ENCODE measurements at regions not wholly inside any gene's neighbourhood (a gene's known extent, or its start where the extent isn't known, plus 50 kb on each side); places are given as distances from the start of the nearest gene placed in this dataset.
"Not testable (repeated sequence)": the region's sequence is repeated elsewhere in the genome, so short reads cannot be mapped to it uniquely, and the experiment has no call there.

- no peak for DNase-seq
Measured at GRCh38 chr12:124191966-124192365, 102.9 kb upstream of the RFLNA start.

DNA sequence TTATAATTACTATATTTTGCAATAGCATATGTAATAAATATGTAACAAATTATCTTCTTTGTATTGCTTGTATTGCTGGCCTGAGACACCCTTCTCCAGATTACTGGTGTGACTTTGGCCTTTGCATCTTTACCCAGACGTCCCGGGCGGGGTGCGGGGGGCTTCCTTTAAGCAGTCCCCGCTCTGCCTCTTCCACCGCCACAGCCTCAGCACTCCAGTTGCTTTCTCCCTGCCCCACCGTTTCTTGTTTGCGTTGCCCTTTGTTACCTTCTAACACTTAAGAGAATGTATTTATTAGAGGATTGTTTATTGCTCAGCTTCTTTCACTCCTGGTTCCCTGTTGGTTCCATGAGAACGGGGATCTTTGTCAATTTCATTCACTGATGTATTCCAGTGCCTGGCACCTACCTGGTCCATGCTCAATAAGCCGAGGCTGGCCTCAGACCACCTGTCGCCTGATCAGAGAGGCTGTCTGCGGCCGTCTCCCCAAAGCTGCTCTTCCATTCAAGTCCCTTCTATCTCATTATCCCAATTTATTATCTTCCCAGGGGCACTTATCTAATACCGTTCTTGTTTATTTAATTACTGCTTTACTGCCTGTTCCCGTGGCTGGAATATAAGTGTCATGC is 100.5 kb upstream of the RFLNA start:
- DNase-seq: no peak

- no peak for DNase-seq
Measured at GRCh38 chr12:124194893-124195566, 99.9 kb upstream of the RFLNA start.

GRCh38 chr12:124195567-124195942 is 99.3 kb upstream of the RFLNA start:
- DNase-seq: no peak

- DNase-seq: no peak
Measured at GRCh38 chr12:124196236-124196635, 98.7 kb upstream of the RFLNA start.

- DNase-seq: no peak
Measured at GRCh38 chr12:124201248-124201647, 93.6 kb upstream of the RFLNA start.

DNA sequence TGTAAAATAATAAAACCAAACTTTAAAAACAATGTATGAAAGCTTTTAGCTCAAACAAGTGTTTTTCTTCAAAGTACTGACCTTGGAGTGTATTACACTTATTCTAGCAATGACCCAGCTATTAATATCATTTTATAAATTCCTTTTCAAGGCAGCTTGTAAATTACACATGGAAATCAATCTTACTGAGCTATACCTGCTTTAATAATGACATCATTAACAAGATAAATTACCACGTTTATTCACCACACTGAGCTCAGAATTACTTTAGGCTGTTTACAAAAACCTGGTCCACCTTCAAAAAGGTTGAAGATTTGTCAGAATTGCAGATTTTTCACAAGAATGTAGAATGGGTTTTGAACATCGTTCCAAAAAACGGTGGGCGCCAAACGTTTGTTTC is 91.7 kb upstream of the RFLNA start:
- no peak for DNase-seq

DNA sequence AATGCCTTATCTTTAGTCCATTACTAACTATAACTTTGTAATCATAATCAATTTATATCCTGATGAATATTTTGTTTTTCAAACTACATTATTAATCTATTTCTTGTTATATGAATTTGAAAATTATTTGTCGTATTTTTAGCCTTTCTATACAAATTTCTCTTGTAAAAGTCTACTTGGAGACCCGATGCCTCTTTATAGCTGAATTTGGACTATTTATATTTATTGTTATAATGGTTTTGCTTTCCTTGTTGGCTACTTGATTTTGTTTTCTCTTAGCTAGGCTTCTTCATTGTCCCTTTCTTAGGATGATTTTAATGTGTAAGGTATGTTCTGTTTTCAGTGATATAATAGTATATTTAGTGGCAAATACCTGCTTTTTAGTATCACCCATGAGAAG is 89.5 kb upstream of the RFLNA start:
- DNase-seq: no peak

DNA sequence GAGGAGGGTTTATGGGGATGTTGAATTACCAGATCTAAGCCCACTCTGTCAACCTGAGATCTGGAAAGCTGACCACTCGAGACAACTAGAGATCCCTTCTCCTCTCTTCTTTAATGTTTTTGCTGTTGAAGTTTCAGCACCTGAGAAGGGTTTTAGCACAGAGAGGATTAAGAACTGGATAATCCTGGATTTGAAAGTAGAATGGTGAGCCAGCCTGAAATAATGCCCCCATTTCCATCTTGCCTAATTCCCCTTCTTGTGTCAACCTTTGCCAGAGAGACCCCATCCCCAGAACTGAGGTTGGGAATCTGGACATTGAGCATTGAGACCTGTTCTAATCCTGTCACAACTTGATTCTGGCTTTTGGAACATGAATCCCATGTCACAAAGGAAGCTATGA is 87.8 kb upstream of the RFLNA start:
- DNase-seq: no peak

DNA sequence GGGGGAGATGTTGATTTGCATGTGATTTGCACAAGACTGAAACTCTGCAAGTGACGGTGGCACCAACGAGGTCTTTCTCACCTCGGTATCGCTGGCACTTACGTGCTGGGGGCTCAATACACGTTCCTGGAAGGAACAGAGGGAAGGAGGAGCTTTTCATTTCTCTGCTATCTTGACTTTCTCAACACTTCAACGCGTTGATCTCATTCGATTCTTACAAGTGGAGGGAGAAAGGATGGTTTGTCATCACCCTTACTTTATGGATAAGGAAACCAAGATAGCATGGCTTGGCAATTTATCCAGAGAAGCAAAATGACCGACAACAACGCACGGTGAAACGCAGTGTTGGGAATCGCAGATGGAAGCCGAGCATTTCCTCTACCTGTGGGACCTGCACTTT is 87.3 kb upstream of the RFLNA start:
- no peak for DNase-seq

DNA sequence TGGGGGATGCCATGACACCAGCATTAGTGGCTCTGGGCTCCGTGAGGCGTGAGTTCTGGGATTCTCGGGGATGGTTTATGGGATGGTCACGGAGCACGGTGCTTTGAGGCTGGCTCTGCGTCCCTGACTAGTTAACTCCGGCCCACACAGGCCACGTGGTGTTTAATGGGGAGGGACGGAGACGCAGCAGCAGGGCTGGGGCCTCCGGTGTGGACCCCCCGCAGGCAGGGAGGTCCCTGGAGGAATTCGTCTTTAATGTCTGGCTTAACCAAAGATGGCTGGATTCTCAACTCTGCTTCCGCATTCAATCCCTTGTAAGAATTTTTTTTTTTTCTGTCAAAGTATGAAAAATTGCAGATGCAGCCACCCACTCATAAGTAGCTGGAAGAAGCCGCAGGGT is 86.4 kb upstream of the RFLNA start:
- no peak for DNase-seq

GRCh38 chr12:124210991-124211577 is 83.8 kb upstream of the RFLNA start:
- DNase-seq: no peak

DNA sequence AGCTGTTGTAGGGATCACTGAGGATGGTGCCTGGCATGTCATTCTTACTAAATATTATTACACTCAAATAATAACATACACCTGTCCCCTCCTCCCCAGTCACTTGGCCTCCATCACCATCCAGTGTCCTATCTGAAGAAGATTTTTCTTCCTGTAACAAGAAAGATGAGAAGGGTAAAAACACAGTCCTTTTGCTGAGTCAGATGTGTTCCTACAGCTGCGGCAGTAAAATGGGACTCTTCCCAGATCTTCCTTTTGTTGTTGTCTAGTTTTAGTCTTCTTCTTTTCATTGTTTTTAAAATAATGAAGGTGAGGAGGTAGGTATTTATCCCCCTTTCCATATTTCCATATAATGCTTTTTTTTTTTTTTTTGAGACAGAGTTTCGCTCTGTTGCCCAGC is 83.1 kb upstream of the RFLNA start:
- DNase-seq: no peak

DNA sequence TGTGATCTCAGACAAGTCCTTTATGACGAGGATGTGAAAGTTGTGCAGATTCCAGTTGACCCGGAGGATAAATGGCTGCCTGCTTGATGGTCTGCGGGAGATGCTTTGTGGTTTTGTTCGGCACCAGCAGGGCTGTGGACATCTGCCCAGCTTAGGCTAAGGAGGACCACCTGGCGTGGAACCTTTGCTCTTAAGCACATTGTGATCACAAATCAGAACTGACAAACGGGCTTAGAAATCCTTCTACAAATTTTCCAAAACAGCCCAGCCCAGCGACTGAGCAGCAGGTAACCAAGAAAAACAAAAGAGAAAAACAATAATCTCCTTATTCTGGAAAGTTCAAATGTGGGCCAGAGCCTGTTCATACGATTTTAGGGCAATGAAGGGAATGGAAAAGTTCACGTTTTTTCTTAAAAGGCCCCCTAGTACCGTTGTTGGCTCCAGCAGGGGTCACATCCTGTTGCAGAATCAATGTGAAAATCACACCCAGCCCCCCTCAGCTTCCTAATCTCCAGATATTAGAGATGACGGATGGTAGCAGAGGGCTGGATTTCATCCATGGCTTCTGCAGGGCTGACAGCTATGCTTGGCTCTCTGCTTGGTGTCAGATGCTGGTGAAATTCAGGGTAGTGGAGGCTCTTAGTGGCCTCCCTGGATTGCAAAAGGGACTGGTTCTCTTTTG is 81.1 kb upstream of the RFLNA start:
- no peak for DNase-seq

DNA sequence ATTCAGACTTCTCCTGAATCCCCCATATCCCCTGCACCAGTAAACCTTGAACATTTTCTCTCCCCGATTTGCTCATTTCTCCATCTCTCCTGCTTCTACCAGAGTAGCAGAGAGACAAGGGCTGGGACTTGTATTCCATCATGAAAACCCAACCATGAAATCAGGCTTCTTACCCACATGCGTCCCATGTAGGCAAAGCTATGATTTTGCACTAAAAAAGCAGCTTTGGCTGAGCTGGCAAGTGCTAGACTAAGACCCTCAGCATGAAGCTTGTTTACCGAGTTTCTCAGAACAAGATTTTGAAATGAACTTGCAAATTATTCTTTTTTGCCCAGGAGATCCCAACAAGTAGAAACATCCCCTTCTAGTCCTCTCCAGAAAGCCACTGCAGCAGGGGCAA is 80.3 kb upstream of the RFLNA start:
- no peak for DNase-seq

DNA sequence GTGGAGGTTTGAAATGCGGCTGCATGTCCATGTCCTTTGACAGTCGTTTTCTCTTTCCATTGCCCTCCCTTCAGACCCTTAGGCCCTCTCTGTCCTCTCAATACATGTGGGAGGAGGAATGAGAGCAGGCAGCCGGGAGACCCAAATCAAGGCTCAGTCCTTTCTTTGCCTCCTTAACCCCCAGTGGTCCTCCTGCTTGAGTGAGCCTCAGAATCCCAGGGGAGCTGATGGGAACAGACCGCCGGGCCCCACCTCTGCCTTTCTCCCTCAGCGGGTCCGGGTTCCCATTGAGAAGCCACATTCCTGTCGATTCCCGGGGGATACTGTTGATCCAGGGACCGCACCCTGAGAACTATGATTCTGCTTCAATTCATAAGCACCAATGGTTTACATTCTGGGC is 77.9 kb upstream of the RFLNA start:
- DNase-seq: no peak

- no peak for DNase-seq
Measured at GRCh38 chr12:124217508-124218242, 77.2 kb upstream of the RFLNA start.

DNA sequence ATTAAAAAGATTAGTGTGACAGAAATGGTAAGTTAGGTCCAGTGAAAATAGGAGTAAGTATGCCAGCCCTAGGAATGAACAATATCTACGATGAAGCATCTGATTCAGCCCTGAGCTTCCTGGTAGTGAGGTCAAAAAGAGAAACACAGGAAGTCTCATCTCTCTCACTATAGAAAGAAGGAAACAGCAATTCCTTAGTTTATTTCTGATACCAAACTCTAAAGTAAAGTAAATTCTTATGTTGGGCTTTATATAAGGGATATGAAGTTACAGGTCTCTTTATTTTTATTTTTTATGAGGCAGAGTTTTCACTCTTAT is 76.7 kb upstream of the RFLNA start:
- no peak for DNase-seq

- not testable (repeated sequence) for DNase-seq
Measured at GRCh38 chr12:124218650-124219049, 76.2 kb upstream of the RFLNA start.

- DNase-seq: no peak
Measured at GRCh38 chr12:124222368-124223245, 72.3 kb upstream of the RFLNA start.

- not testable (repeated sequence) for DNase-seq
Measured at GRCh38 chr12:124223733-124224138, 71.2 kb upstream of the RFLNA start.

- DNase-seq: no peak
Measured at GRCh38 chr12:124224535-124225110, 70.3 kb upstream of the RFLNA start.
